ENCODE measurements at regions not wholly inside any gene's neighbourhood (a gene's known extent, or its start where the extent isn't known, plus 50 kb on each side); places are given as distances from the start of the nearest gene placed in this dataset.

DNA sequence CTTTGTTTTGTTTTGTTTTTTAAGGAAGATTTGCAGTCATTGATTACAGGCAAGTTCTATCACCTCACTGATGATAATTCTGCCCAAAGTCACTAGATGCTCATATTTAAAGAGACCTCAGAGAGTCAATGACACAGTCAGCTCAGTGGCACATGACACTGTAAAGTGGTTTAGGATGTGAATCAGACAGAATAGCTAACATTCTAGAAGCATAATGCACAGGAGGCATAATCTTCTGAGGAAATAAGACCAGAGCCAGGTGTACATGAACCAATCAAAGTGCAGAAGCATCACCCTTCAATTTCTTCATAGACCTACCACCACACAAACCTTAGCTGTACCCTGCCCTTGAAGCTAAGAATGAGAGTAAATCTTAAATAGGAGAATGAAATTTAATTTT, 268.5 kb downstream of the BRINP2 start:
- DNase-seq (ENCODE audit: low read depth in 2 of 2), result no peak
- H3K4me3 ChIP-seq (replicated peaks in 1 of 4; ENCODE audit: control extremely low read depth in 1 of 4, insufficient read depth in 1 of 4, low read depth in 3 of 4, low read length in 4 of 4), result no peak overlapping the region
- H3K9ac ChIP-seq (ENCODE audit: insufficient read depth, low read length), result no peak overlapping the region
- H3K4me2 ChIP-seq (ENCODE audit: extremely low read depth, insufficient read depth, low read length), result no peak overlapping the region
- H3K4me1 ChIP-seq (ENCODE audit: control insufficient read depth, extremely low read depth, insufficient read depth, low read length), result no peaks in the 10 kb centered on the region
- H3K36me3 ChIP-seq (ENCODE audit: control insufficient read depth, insufficient read depth, low read length), result no peaks in the 10 kb centered on the region
- no peaks in the 10 kb centered on the region for H3K79me2 ChIP-seq (ENCODE audit: control insufficient read depth, insufficient read depth, low read length)
- no peak overlapping the region for H2AFZ ChIP-seq (ENCODE audit: low read length)
- no peak for TF ChIP-seq EZH2 (IDR thresholded peaks at IDR 0.05; ENCODE audit: low read length, missing control alignments)
- TF ChIP-seq, protein P1, sequence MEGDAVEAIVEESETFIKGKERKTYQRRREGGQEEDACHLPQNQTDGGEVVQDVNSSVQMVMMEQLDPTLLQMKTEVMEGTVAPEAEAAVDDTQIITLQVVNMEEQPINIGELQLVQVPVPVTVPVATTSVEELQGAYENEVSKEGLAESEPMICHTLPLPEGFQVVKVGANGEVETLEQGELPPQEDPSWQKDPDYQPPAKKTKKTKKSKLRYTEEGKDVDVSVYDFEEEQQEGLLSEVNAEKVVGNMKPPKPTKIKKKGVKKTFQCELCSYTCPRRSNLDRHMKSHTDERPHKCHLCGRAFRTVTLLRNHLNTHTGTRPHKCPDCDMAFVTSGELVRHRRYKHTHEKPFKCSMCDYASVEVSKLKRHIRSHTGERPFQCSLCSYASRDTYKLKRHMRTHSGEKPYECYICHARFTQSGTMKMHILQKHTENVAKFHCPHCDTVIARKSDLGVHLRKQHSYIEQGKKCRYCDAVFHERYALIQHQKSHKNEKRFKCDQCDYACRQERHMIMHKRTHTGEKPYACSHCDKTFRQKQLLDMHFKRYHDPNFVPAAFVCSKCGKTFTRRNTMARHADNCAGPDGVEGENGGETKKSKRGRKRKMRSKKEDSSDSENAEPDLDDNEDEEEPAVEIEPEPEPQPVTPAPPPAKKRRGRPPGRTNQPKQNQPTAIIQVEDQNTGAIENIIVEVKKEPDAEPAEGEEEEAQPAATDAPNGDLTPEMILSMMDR (conservative IDR thresholded peaks at IDR 0.05 in 1 of 2, IDR thresholded peaks at IDR 0.05 in 1 of 2; ENCODE audit: low read depth in 1 of 2, low read length in 2 of 2), result no peak
- no peaks in the 10 kb centered on the region for H3K9me3 ChIP-seq (ENCODE audit: control insufficient read depth, insufficient read depth, low read depth, low read length)
- H3K27ac ChIP-seq (ENCODE audit: insufficient read depth, low read length), result no peak overlapping the region
- no peaks in the 10 kb centered on the region for H4K20me1 ChIP-seq (ENCODE audit: control insufficient read depth, extremely low read depth, insufficient read depth, low read length)
- no peaks in the 10 kb centered on the region for H3K27me3 ChIP-seq (ENCODE audit: control insufficient read depth, insufficient read depth, low read length)

DNA sequence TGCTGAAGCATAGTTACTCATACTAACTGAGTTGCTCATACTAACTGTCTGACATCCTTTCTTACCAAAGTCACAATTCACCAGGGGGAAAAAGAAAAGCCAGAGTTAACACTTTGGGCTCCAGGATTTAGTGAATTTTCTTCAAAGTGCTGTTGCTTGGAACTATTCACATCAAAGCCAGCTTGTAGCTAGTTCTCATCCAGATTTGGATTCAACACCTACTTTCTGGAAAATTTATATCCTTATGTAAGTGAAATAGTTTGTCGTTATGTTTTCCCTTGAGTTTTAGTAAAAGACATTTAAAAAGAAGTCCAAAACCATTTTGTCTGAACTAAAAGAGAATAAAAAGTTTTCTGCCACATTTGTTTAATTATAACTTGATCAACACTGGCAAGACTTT, 264.6 kb downstream of the BRINP2 start:
- no peak overlapping the region for H3K4me3 ChIP-seq (replicated peaks in 1 of 4; ENCODE audit: control extremely low read depth in 1 of 4, insufficient read depth in 1 of 4, low read depth in 3 of 4, low read length in 4 of 4)
- no peak overlapping the region for H3K9ac ChIP-seq (ENCODE audit: insufficient read depth, low read length)
- H3K79me2 ChIP-seq (ENCODE audit: control insufficient read depth, insufficient read depth, low read length), result no peaks in the 10 kb centered on the region
- no peaks in the 10 kb centered on the region for H3K4me1 ChIP-seq (ENCODE audit: control insufficient read depth, extremely low read depth, insufficient read depth, low read length)
- H3K36me3 ChIP-seq (ENCODE audit: control insufficient read depth, insufficient read depth, low read length), result no peaks in the 10 kb centered on the region
- no peak for DNase-seq (ENCODE audit: low read depth in 2 of 2)
- H3K9me3 ChIP-seq (ENCODE audit: control insufficient read depth, insufficient read depth, low read depth, low read length), result no peaks in the 10 kb centered on the region
- TF ChIP-seq, protein P1 (conservative IDR thresholded peaks at IDR 0.05 in 1 of 2, IDR thresholded peaks at IDR 0.05 in 1 of 2; ENCODE audit: low read depth in 1 of 2, low read length in 2 of 2), result no peak
- no peak for TF ChIP-seq EZH2 (IDR thresholded peaks at IDR 0.05; ENCODE audit: low read length, missing control alignments)
- H2AFZ ChIP-seq (ENCODE audit: low read length), result no peak overlapping the region
- no peak overlapping the region for H3K27ac ChIP-seq (ENCODE audit: insufficient read depth, low read length)
- H3K27me3 ChIP-seq (ENCODE audit: control insufficient read depth, insufficient read depth, low read length), result no peaks in the 10 kb centered on the region
- H3K4me2 ChIP-seq (ENCODE audit: extremely low read depth, insufficient read depth, low read length), result no peak overlapping the region
- no peaks in the 10 kb centered on the region for H4K20me1 ChIP-seq (ENCODE audit: control insufficient read depth, extremely low read depth, insufficient read depth, low read length)

DNA sequence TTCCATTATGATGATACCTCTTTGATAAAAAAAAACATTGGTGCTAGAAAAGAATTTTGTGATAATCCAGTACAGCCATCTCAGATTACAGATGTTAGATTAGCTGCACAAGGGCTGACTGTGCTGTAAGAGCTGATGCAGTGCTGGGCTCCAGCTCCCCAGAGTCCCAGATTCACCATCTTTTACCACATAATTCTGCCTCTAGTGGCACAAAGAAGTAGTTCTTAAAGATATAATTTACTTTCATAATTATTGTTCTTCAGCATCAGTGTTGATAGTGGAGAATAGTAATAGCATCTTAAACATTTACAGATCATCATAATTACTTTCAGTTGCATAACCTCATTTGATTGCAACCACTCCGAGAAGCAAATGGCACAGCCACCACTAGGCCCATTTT, 262.1 kb downstream of the BRINP2 start:
- no peaks in the 10 kb centered on the region for H3K9me3 ChIP-seq (ENCODE audit: control insufficient read depth, insufficient read depth, low read depth, low read length)
- no peak overlapping the region for H3K27ac ChIP-seq (ENCODE audit: insufficient read depth, low read length)
- H4K20me1 ChIP-seq (ENCODE audit: control insufficient read depth, extremely low read depth, insufficient read depth, low read length), result no peaks in the 10 kb centered on the region
- no peak overlapping the region for H3K9ac ChIP-seq (ENCODE audit: insufficient read depth, low read length)
- no peak overlapping the region for H3K4me2 ChIP-seq (ENCODE audit: extremely low read depth, insufficient read depth, low read length)
- no peak overlapping the region for H2AFZ ChIP-seq (ENCODE audit: low read length)
- no peaks in the 10 kb centered on the region for H3K27me3 ChIP-seq (ENCODE audit: control insufficient read depth, insufficient read depth, low read length)
- H3K4me1 ChIP-seq (ENCODE audit: control insufficient read depth, extremely low read depth, insufficient read depth, low read length), result no peaks in the 10 kb centered on the region
- no peaks in the 10 kb centered on the region for H3K79me2 ChIP-seq (ENCODE audit: control insufficient read depth, insufficient read depth, low read length)
- TF ChIP-seq, protein P1 (conservative IDR thresholded peaks at IDR 0.05 in 1 of 2, IDR thresholded peaks at IDR 0.05 in 1 of 2; ENCODE audit: low read depth in 1 of 2, low read length in 2 of 2), result peak; percentile 9 to 33
- TF ChIP-seq EZH2 (IDR thresholded peaks at IDR 0.05; ENCODE audit: low read length, missing control alignments), result no peak
- DNase-seq (ENCODE audit: low read depth in 2 of 2), result peak in 1 of 2 donors; percentile 2
- H3K36me3 ChIP-seq (ENCODE audit: control insufficient read depth, insufficient read depth, low read length), result no peaks in the 10 kb centered on the region
- no peak overlapping the region for H3K4me3 ChIP-seq (replicated peaks in 1 of 4; ENCODE audit: control extremely low read depth in 1 of 4, insufficient read depth in 1 of 4, low read depth in 3 of 4, low read length in 4 of 4)
